ENCODE measurements at regions not wholly inside any gene's neighbourhood (a gene's known extent, or its start where the extent isn't known, plus 50 kb on each side); places are given as distances from the start of the nearest gene placed in this dataset.

- TF ChIP-seq CSRNP2 (CRISPR knock-in tag; conservative IDR thresholded peaks at IDR 0.05; ENCODE audit: low read depth), result no peak
- no peak for TF ChIP-seq ELK4 (CRISPR knock-in tag; IDR thresholded peaks at IDR 0.05; ENCODE audit: borderline replicate concordance)
- TF ChIP-seq SIX1 (CRISPR knock-in tag; IDR thresholded peaks at IDR 0.05; ENCODE audit: borderline replicate concordance), result no peak
- TF ChIP-seq PITX1 (CRISPR knock-in tag; IDR thresholded peaks at IDR 0.05), result no peak
- TF ChIP-seq ZNF878 (CRISPR knock-in tag; IDR thresholded peaks at IDR 0.05), result no peak
These were observed 64.6 kb upstream of the SRSF6 start (continued) for GRCh38 chr20:43393052-43393451.

- Histone ChIP-seq H3K9ac (ENCODE audit: insufficient read depth, low read depth, low read length) (no peak overlapping the region), H3K4me2 (ENCODE audit: low read depth, low read length) (no peak overlapping the region), H3K4me1 (ENCODE audit: insufficient read depth, low read length) (no peaks in the 10 kb centered on the region), H4K20me1 (ENCODE audit: insufficient read depth, low read length) (no peaks in the 10 kb centered on the region), H3K27me3 (ENCODE audit: control insufficient read depth in 1 of 2, insufficient read depth in 2 of 2, low read length in 2 of 2) (peaks cover 1 to 15% of the 10 kb centered on the region in 2 experiments; a peak in 4 of 5 replicates), H3K4me3 (replicated peaks in 1 of 3; ENCODE audit: insufficient read depth in 1 of 3, low read depth in 2 of 3, low read length in 3 of 3) (no peak overlapping the region), H3K36me3 (replicated peaks in 1 of 2; ENCODE audit: control insufficient read depth in 1 of 2, insufficient read depth in 2 of 2, low read length in 2 of 2) (no peaks in the 10 kb centered on the region), H3K9me3 (ENCODE audit: low read length) (no peaks in the 10 kb centered on the region), H2AFZ (ENCODE audit: low read length) (no peak overlapping the region), H3K27ac (ENCODE audit: extremely low read length, insufficient read depth, low read length) (no peak overlapping the region), H3K79me2 (ENCODE audit: insufficient read depth, low read length) (no peaks in the 10 kb centered on the region)
- FAIRE-seq, result no peak
- no peak for ATAC-seq
- intact Hi-C loops (cut with micrococcal nuclease; ENCODE audit: unreplicated experiment), result no loop called here
- no peak for DNase-seq (ENCODE audit: low spot score)
- 24% methylated on average over 5 of the region's 5 CpGs for WGBS (ENCODE audit: low lambda C conversion rate)
- ChIA-PET CTCF (ENCODE audit: low intra/inter-chr PET ratio, low total read pairs) (no interaction called here), POLR2A (no interaction called here)
- BruUV-seq (replicated peaks), result no TSS peak
- in situ Hi-C loops (cut with HindIII; ENCODE audit: extremely low pct_ligation_motif_present, low pct_unique_long_range_greater_than_20kb), result no loop called here
- TF ChIP-seq RXRA (CRISPR knock-in tag; IDR thresholded peaks at IDR 0.05) (no peak), ZBTB49 (CRISPR knock-in tag; IDR thresholded peaks at IDR 0.05; ENCODE audit: borderline replicate concordance) (no peak), ZBTB33 (CRISPR knock-in tag; IDR thresholded peaks at IDR 0.05) (no peak), HIC2 (CRISPR knock-in tag; IDR thresholded peaks at IDR 0.05; ENCODE audit: low read depth) (no peak), ZNF569 (CRISPR knock-in tag; IDR thresholded peaks at IDR 0.05; ENCODE audit: borderline replicate concordance) (no peak), BRF2 (CRISPR knock-in tag; IDR thresholded peaks at IDR 0.05) (no peak)
These were observed 65.1 kb upstream of the SRSF6 start for GRCh38 chr20:43392561-43392960.

Data from HepG2 (cell line).